ENCODE measurements at regions not wholly inside any gene's neighbourhood (a gene's known extent, or its start where the extent isn't known, plus 50 kb on each side); places are given as distances from the start of the nearest gene placed in this dataset.

DNA sequence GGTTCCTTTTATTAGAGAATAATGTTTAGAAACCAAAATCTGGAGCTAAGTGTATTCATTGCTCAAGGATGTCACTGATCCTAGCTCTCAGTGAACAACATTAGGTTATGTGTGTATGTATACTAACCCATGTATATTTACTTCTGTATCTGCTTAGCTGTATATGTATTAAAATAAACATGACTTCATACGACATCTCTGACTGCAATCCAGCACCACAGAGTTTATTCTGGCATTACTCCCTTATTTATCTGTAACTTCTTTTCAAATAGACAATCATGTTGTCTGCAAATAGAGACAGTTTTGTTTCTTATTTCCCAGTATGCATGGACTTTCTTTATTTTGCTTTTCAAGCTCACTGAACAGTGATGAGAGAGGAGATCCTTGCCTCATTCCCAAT is 441.0 kb upstream of the NFE2L3 start:
- no peak for DNase-seq (ENCODE audit: low read depth)
- Histone ChIP-seq H3K4me3 (ENCODE audit: low read depth, low read length) (no peak overlapping the region), H3K36me3 (ENCODE audit: control insufficient read depth, insufficient read depth, low read length) (no peaks in the 10 kb centered on the region), H3K27me3 (ENCODE audit: control insufficient read depth, insufficient read depth, low read length) (no peaks in the 10 kb centered on the region)
- TF ChIP-seq, protein P1, sequence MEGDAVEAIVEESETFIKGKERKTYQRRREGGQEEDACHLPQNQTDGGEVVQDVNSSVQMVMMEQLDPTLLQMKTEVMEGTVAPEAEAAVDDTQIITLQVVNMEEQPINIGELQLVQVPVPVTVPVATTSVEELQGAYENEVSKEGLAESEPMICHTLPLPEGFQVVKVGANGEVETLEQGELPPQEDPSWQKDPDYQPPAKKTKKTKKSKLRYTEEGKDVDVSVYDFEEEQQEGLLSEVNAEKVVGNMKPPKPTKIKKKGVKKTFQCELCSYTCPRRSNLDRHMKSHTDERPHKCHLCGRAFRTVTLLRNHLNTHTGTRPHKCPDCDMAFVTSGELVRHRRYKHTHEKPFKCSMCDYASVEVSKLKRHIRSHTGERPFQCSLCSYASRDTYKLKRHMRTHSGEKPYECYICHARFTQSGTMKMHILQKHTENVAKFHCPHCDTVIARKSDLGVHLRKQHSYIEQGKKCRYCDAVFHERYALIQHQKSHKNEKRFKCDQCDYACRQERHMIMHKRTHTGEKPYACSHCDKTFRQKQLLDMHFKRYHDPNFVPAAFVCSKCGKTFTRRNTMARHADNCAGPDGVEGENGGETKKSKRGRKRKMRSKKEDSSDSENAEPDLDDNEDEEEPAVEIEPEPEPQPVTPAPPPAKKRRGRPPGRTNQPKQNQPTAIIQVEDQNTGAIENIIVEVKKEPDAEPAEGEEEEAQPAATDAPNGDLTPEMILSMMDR (IDR thresholded peaks at IDR 0.05; ENCODE audit: insufficient read depth, low read length, poor library complexity, severe bottlenecking) = no peak

DNA sequence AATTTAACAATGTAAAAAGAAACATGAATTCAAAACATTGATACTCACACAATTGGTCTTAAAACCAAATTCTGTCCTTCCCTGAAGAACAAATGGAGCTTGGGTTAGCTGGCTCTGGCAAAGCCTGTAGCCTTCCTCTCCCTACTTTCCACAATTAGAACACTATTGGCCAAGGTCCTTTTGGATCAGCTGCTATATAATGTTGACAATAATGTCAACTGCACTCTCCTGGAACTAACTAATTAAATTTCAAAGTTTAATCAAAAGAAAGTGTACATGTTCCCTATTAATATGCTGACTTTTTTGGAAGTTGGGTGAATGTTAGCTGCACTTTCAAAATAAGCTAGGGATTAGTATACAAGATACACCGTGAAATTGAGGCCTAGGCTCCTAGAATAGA is 440.1 kb upstream of the NFE2L3 start:
- TF ChIP-seq, protein P1 (IDR thresholded peaks at IDR 0.05; ENCODE audit: insufficient read depth, low read length, poor library complexity, severe bottlenecking) = no peak
- no peak for DNase-seq (ENCODE audit: low read depth)
- Histone ChIP-seq H3K4me3 (ENCODE audit: low read depth, low read length) (no peak overlapping the region), H3K36me3 (ENCODE audit: control insufficient read depth, insufficient read depth, low read length) (no peaks in the 10 kb centered on the region), H3K27me3 (ENCODE audit: control insufficient read depth, insufficient read depth, low read length) (no peaks in the 10 kb centered on the region)

DNA sequence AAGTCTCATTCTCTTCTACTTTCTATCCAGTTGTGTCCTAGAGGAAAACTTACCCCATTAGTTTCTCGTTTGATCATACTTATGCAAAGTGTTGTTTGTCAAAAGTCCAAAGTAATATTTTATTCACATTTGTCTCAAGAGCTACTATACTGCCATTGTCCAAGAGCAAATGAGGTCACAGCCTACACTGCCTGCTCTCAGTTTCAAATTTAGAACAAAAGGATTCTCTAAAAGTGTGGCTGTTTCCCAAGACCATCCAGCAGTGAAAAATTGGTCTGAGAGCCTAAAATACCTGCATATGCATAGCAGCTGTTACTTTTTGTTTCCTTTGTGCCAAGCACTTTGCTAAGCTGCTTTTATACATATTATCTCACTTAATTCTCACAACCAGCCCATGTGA is 439.5 kb upstream of the NFE2L3 start:
- H3K36me3 ChIP-seq (ENCODE audit: control insufficient read depth, insufficient read depth, low read length) = no peaks in the 10 kb centered on the region
- no peak overlapping the region for H3K4me3 ChIP-seq (ENCODE audit: low read depth, low read length)
- TF ChIP-seq, protein P1 (IDR thresholded peaks at IDR 0.05; ENCODE audit: insufficient read depth, low read length, poor library complexity, severe bottlenecking) = no peak
- H3K27me3 ChIP-seq (ENCODE audit: control insufficient read depth, insufficient read depth, low read length) = no peaks in the 10 kb centered on the region
- DNase-seq (ENCODE audit: low read depth) = no peak

DNA sequence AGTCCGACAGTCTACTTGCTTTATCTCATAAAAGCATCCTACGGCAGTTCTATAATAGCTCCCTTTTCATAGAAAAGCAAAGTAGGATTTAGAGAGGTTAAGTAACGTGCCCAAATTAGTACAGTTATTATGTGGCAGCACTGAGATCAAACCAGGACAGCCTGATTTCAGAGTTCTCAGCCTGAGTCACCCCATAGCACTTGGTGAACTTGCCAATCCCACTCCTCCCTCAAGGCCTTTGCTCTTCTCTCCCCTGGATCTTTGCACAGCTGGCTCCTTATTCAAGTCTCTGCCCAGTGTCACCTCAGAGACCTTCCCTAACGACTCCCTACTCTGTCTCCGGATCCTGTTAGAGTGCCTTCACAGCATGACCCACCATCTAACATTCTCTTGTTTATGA is 438.0 kb upstream of the NFE2L3 start:
- DNase-seq (ENCODE audit: low read depth) = no peak
- Histone ChIP-seq H3K4me3 (ENCODE audit: low read depth, low read length) (no peak overlapping the region), H3K36me3 (ENCODE audit: control insufficient read depth, insufficient read depth, low read length) (no peaks in the 10 kb centered on the region), H3K27me3 (ENCODE audit: control insufficient read depth, insufficient read depth, low read length) (no peaks in the 10 kb centered on the region)
- TF ChIP-seq, protein P1 (IDR thresholded peaks at IDR 0.05; ENCODE audit: insufficient read depth, low read length, poor library complexity, severe bottlenecking) = no peak

DNA sequence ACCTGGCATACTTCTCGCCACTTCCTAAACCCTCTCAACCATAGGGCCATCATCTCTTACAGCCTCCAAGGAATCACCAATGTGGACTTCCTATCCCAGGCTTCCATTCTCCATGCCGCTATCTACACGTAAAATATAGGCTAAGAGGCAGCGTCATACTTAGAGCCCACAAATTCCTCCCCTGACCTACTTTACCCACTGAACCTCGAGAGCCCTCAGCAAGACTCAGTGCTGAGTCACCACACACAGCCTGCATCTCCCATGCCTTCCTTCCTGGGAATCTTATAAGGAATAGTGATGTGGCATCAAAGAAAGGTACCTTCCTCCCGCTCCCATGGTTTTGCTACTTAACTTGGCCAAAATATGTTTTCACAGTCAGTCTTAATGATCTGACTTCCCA is 435.6 kb upstream of the NFE2L3 start:
- Histone ChIP-seq H3K36me3 (ENCODE audit: control insufficient read depth, insufficient read depth, low read length) (no peaks in the 10 kb centered on the region), H3K4me3 (ENCODE audit: low read depth, low read length) (no peak overlapping the region), H3K27me3 (ENCODE audit: control insufficient read depth, insufficient read depth, low read length) (no peaks in the 10 kb centered on the region)
- DNase-seq (ENCODE audit: low read depth) = peak; percentile 58
- TF ChIP-seq, protein P1 (IDR thresholded peaks at IDR 0.05; ENCODE audit: insufficient read depth, low read length, poor library complexity, severe bottlenecking) = no peak

DNA sequence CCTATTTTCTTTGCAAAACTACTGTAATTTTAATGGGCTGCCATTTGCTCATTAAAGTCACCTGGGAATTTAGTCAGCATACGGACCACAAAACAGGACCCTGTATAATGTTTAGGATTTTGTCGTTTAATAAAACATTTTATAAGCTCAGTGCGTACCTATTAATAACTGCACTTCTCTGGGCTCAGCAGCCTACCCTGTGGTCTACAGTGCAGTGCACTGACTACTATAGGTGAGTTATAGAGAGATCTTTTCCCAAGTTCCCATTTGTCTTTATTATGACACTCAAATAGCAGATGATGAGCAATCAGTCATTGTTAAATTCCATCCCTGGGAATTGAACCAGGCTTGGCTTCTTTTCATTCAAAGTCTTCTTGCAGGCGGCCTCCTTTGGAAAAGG is 433.4 kb upstream of the NFE2L3 start:
- TF ChIP-seq, protein P1 (IDR thresholded peaks at IDR 0.05; ENCODE audit: insufficient read depth, low read length, poor library complexity, severe bottlenecking) = no peak
- no peak overlapping the region for H3K4me3 ChIP-seq (ENCODE audit: low read depth, low read length)
- no peaks in the 10 kb centered on the region for H3K36me3 ChIP-seq (ENCODE audit: control insufficient read depth, insufficient read depth, low read length)
- no peak for DNase-seq (ENCODE audit: low read depth)
- no peaks in the 10 kb centered on the region for H3K27me3 ChIP-seq (ENCODE audit: control insufficient read depth, insufficient read depth, low read length)
